ENCODE measurements at regions not wholly inside any gene's neighbourhood (a gene's known extent, or its start where the extent isn't known, plus 50 kb on each side); places are given as distances from the start of the nearest gene placed in this dataset.
"Not testable (repeated sequence)": the region's sequence is repeated elsewhere in the genome, so short reads cannot be mapped to it uniquely, and the experiment has no call there.

DNA sequence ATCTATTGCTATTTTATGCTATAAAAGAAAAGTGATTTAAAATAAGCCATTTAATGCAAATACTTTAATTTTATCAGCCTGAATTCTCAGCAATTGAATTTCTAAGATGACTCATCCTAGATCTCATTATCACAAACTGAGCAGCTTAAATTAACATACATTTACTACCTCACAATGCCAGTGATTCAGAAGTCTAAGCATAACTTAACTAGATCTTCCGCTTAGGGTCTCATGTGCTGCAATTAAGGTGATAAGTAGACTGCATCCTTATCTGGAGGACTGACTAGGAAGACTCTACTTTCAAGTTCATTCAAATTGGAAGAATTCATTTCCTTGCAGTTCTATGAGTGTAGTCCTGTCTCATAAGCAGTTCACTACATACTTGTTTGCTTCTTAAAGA lies 286.6 kb downstream of the COL11A1 start:
- DNase-seq: no peak
- no peak for ATAC-seq (ENCODE audit: poor library complexity)
- intact Hi-C loops (cut with DNase I): no loop called here

GRCh38 chr1:102800406-102800805 lies 307.9 kb downstream of the COL11A1 start:
- ATAC-seq (ENCODE audit: poor library complexity) (no peak), DNase-seq (no peak)
- intact Hi-C loops (cut with DNase I): no loop called here

GRCh38 chr1:102799496-102799895 lies 308.8 kb downstream of the COL11A1 start:
- no peak for ATAC-seq (ENCODE audit: poor library complexity)
- DNase-seq: no peak
- intact Hi-C loops (cut with DNase I): no loop called here

DNA sequence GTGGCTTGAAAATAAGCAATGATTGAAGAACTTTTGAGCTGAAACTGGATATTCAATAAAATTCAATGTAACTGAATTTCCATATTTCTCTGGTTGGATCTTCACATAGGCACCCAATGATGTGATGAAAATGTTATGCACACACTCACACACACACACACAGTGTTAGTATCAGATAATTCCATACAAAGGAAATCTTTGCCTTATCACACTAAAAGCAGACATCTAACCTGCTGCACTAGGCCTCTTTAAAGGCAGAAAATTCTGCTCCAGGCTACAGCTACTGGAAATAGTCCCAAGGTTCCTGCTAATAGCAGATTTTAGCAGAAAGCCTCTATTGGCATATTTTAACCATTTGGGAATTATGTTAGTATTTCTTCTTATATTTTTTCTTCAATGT lies 309.6 kb downstream of the COL11A1 start:
- intact Hi-C loops (cut with DNase I): no loop called here
- ATAC-seq (ENCODE audit: poor library complexity) (no peak), DNase-seq (no peak)

- DNase-seq: no peak
- intact Hi-C loops (cut with DNase I): no loop called here
Measured at GRCh38 chr1:102796429-102796828, 311.9 kb downstream of the COL11A1 start.

DNA sequence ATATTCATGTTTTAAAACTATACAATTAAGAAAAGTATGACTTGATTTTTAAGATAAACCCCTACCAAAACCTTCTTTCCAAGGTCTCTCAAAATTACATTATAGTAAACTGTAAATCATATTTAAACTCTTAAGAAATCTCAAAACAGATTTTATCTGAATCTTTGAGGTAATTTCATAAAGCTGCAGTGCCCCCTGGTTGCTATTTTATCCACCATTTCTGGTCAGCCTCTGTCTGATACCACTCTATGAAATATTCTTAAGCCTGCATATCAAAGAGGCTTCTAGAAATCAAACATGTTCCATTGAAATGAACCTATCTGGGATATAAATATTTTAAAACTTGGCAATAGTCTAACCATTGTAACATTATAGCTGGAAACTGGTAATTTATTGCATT lies 317.3 kb downstream of the COL11A1 start:
- intact Hi-C loops (cut with DNase I): no loop called here
- no peak for DNase-seq
- no peak for ATAC-seq (ENCODE audit: poor library complexity)

More at GRCh38 chr1:102796429-102796828, 311.9 kb downstream of the COL11A1 start:
- ATAC-seq (ENCODE audit: poor library complexity): no peak

DNA sequence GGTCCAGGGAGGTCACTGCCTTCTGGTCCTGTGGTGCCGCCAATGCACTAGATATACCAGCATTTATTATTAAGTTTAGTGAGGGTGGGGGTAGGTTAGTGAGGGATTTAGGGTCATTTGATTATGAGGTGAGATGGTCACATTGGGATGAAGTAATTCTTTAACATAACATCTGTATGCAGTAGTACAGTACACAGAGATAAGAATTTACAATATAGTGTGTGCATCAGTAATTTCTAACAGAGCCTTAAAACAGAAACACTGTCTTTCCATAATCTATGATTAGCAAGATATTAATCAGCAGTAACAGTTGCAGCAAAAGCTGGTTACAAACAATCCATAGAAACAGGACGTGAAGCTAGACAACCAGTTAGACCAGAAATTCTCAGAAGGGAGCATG lies 318.4 kb downstream of the COL11A1 start:
- intact Hi-C loops (cut with DNase I); ATAC-seq (ENCODE audit: poor library complexity); DNase-seq: not testable (repeated sequence)

- intact Hi-C loops (cut with DNase I): no loop called here
- no peak for ATAC-seq (ENCODE audit: poor library complexity)
- no peak for DNase-seq
Measured at GRCh38 chr1:102783487-102783886, 324.8 kb downstream of the COL11A1 start.

- intact Hi-C loops (cut with DNase I): no loop called here
- ATAC-seq (ENCODE audit: poor library complexity): no peak
Measured at GRCh38 chr1:102782144-102782543, 326.2 kb downstream of the COL11A1 start.

GRCh38 chr1:102776071-102776470 lies 332.3 kb downstream of the COL11A1 start:
- DNase-seq (no peak), ATAC-seq (ENCODE audit: poor library complexity) (no peak)
- intact Hi-C loops (cut with DNase I): no loop called here

More at GRCh38 chr1:102782144-102782543, 326.2 kb downstream of the COL11A1 start:
- DNase-seq: no peak

GRCh38 chr1:102772831-102773230 lies 335.5 kb downstream of the COL11A1 start:
- DNase-seq (no peak), ATAC-seq (ENCODE audit: poor library complexity) (no peak)
- intact Hi-C loops (cut with DNase I): no loop called here

DNA sequence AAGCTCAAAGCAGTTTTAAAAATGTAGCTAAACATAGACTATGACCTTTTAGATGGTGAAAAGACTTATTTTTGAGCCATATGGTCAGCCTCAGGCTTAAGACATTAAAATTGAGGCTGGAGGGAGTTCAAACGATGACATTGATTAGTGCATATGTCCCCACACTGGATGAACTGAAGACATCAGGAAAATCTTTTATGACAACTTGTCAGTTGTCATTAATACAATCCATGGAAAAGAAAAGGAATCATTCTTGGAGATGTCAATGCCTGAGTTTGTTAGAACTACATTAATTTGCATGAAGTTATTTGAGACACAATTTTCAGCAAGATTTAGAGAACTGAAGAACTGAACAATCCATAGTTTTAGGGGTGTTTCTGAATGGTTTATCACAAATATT lies 349.9 kb downstream of the COL11A1 start:
- intact Hi-C loops (cut with DNase I): no loop called here
- DNase-seq: no peak
- no peak for ATAC-seq (ENCODE audit: poor library complexity)

DNA sequence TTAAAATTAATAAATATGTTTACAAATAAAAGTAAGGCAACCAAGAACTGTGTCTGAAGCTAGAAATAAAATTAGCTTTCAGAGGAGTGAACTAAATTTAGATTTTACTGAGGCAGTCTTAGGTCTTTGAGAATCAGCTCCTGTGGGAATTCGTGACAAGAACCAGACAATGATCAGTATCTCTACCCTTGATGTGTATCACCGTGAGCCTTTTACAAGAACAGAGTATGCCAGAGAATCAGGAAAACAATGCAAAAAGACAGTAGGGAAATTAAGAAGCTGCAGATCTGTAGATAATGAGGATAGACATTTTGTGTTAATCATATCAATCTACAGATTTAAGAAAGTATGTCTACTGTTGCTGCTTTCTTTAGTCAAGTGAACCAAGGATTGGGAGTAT lies 351.0 kb downstream of the COL11A1 start:
- DNase-seq (no peak), ATAC-seq (ENCODE audit: poor library complexity) (no peak)

GRCh38 chr1:102751111-102751510 lies 357.2 kb downstream of the COL11A1 start:
- ATAC-seq (ENCODE audit: poor library complexity) (no peak), DNase-seq (no peak)
- intact Hi-C loops (cut with DNase I): no loop called here

More for the DNA sequence above, 351.0 kb downstream of the COL11A1 start:
- intact Hi-C loops (cut with DNase I): no loop called here

DNA sequence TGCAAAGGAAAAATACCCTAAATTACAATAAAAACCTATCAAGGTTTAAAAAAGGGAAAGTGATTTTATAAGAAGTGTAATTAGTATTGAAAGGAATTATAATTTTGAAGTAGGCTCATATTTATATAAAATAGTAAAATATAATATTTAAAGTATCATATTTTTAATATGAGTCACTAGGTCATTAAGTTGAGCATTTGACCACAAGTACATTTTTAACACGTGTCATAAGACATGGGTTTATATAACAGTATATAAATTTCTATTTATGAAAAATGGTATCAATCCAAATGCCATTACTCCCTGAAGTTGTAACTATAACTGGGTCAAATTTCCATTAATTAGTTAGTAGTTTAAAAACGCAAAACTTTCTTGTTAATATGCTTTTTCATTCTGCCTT lies 365.9 kb downstream of the COL11A1 start:
- no peak for ATAC-seq (ENCODE audit: poor library complexity)
- intact Hi-C loops (cut with DNase I): no loop called here
- no peak for DNase-seq

- intact Hi-C loops (cut with DNase I): no loop called here
- ATAC-seq (ENCODE audit: poor library complexity) (no peak), DNase-seq (no peak)
Measured at GRCh38 chr1:102733491-102734236, 374.7 kb downstream of the COL11A1 start.

GRCh38 chr1:102732927-102733326 lies 375.4 kb downstream of the COL11A1 start:
- DNase-seq (no peak), ATAC-seq (ENCODE audit: poor library complexity) (no peak)
- intact Hi-C loops (cut with DNase I): no loop called here

DNA sequence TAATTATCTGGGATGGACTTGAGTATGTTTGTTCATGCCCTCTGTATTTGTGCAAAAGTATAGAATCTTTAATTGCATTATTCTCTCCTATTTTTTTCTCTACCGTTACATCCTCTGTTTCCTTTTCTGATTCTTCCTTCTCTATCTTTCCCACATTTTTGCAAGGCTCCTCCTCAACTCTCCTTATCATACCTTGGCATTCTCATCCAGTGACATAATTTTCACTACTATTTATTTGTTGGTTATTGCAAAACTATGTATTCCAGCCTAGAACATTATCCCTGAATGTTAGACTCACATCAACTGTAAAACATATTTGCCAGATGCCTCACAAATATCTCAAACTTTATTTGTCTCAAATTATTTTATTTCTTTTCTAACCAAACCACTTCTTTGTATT lies 381.9 kb downstream of the COL11A1 start:
- DNase-seq: no peak
- no peak for ATAC-seq (ENCODE audit: poor library complexity)

GRCh38 chr1:102724741-102725140 lies 383.6 kb downstream of the COL11A1 start:
- ATAC-seq (ENCODE audit: poor library complexity) (no peak), DNase-seq (no peak)
- intact Hi-C loops (cut with DNase I): no loop called here

More for the DNA sequence above, 381.9 kb downstream of the COL11A1 start:
- intact Hi-C loops (cut with DNase I): no loop called here

- intact Hi-C loops (cut with DNase I): no loop called here
- DNase-seq: no peak
- no peak for ATAC-seq (ENCODE audit: poor library complexity)
Measured at GRCh38 chr1:102715150-102715549, 393.2 kb downstream of the COL11A1 start.

DNA sequence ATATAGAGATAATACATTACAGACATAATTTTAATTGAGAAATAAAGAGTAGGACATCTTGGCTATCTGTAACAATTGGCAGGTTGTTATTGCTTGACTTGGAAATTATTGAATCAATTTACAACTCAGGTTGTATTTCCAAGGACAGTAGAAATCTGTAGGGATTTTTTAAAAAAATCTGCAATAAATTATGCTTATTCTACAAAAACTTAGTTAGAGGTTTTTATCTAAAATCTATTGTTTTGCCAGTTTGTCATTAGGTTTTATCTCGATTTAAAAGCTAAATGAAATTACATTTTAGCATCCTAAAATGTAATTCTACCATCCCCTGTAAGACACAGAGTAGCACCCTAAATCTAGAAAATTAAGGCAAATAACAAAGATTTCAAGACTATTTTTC lies 408.8 kb downstream of the COL11A1 start:
- intact Hi-C loops (cut with DNase I): no loop called here
- ATAC-seq (ENCODE audit: poor library complexity): no peak

More for the DNA sequence above, 408.8 kb downstream of the COL11A1 start:
- DNase-seq: no peak
